Osteocyte (in vitro differentiated cells): ENCODE measurements at regions not wholly inside any gene's neighbourhood (a gene's known extent, or its start where the extent isn't known, plus 50 kb on each side); places are given as distances from the start of the nearest gene placed in this dataset.

Experiments used
- DNase-seq: peaks from one replicate; pipeline ENCODE4 v3.0.0; 2021; ENCODE audit warnings: mixed read lengths; ENCODE audit not compliant: unreplicated experiment; ENCODE audit errors: extremely low spot score
- H3K27ac Mint-ChIP-seq: one replicate; pipeline ENCODE4 v1.8.0; 2021; ENCODE audit warnings: mild to moderate bottlenecking, mixed read lengths; ENCODE audit not compliant: unreplicated experiment
- H3K27me3 Mint-ChIP-seq: one replicate; pipeline ENCODE4 v1.8.0; 2021; ENCODE audit warnings: mixed read lengths; ENCODE audit not compliant: unreplicated experiment
- H3K36me3 Mint-ChIP-seq: one replicate; pipeline ENCODE4 v1.8.0; 2021; ENCODE audit warnings: mixed read lengths; ENCODE audit not compliant: unreplicated experiment
- H3K4me1 Mint-ChIP-seq: one replicate; pipeline ENCODE4 v1.8.0; 2021; ENCODE audit warnings: mixed read lengths; ENCODE audit not compliant: unreplicated experiment
- H3K4me3 Mint-ChIP-seq: one replicate; pipeline ENCODE4 v1.8.0; 2021; ENCODE audit warnings: mild to moderate bottlenecking, moderate library complexity, mixed read lengths; ENCODE audit not compliant: unreplicated experiment
- H3K9me3 Mint-ChIP-seq: one replicate; pipeline ENCODE4 v1.8.0; 2021; ENCODE audit warnings: mixed read lengths; ENCODE audit not compliant: unreplicated experiment
- TF ChIP-seq, protein P1 (sequence below): fragments of 200-600 bp; sonication (generic); IDR thresholded peaks from 2 replicates; pipeline ENCODE4 v1.5.0; 2021; ENCODE audit warnings: antibody characterized with exemption, mild to moderate bottlenecking, moderate library complexity

GRCh38 chr5:169531631-169532030 lies 51.9 kb upstream of the SPDL1 start:
- peaks cover 58% of the 10 kb centered on the region for H3K27me3 Mint-ChIP-seq
- H3K27ac Mint-ChIP-seq, result no peak overlapping the region
- H3K4me3 Mint-ChIP-seq, result no peak overlapping the region
- peaks cover 4% of the 10 kb centered on the region for H3K4me1 Mint-ChIP-seq
- DNase-seq, result no peak
- TF ChIP-seq, protein P1, sequence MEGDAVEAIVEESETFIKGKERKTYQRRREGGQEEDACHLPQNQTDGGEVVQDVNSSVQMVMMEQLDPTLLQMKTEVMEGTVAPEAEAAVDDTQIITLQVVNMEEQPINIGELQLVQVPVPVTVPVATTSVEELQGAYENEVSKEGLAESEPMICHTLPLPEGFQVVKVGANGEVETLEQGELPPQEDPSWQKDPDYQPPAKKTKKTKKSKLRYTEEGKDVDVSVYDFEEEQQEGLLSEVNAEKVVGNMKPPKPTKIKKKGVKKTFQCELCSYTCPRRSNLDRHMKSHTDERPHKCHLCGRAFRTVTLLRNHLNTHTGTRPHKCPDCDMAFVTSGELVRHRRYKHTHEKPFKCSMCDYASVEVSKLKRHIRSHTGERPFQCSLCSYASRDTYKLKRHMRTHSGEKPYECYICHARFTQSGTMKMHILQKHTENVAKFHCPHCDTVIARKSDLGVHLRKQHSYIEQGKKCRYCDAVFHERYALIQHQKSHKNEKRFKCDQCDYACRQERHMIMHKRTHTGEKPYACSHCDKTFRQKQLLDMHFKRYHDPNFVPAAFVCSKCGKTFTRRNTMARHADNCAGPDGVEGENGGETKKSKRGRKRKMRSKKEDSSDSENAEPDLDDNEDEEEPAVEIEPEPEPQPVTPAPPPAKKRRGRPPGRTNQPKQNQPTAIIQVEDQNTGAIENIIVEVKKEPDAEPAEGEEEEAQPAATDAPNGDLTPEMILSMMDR, result no peak
- H3K9me3 Mint-ChIP-seq, result no peaks in the 10 kb centered on the region
- H3K36me3 Mint-ChIP-seq, result no peaks in the 10 kb centered on the region

DNA sequence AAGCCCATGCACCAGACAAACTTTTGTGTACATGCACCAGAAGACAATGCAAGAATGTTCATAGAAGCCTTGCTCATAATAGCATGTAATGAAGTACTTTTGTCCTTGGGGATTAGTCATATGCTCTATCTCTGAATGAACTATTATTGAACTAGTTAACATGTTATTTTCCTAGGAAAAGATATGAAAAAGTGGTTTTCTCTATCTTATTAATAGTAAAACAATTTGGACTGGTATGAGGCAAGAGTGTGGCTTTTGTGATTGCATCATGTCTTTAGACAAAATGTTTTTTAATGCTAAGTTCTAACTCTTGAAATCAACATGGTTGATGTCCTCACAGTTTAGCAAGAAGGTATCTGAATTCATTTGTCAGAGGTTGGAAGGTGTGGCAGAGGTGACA lies 55.7 kb upstream of the SPDL1 start:
- Mint-ChIP-seq H3K4me1 (no peaks in the 10 kb centered on the region), H3K36me3 (no peaks in the 10 kb centered on the region), H3K27ac (no peak overlapping the region), H3K27me3 (peaks cover 76% of the 10 kb centered on the region), H3K9me3 (no peaks in the 10 kb centered on the region), H3K4me3 (no peak overlapping the region)
- TF ChIP-seq, protein P1, result no peak
- no peak for DNase-seq

GRCh38 chr5:169527066-169527465 lies 56.5 kb upstream of the SPDL1 start:
- TF ChIP-seq, protein P1, result no peak
- no peak overlapping the region for H3K4me3 Mint-ChIP-seq
- no peak for DNase-seq
- H3K4me1 Mint-ChIP-seq, result no peaks in the 10 kb centered on the region
- H3K36me3 Mint-ChIP-seq, result peaks cover 2% of the 10 kb centered on the region
- no peak overlapping the region for H3K27ac Mint-ChIP-seq
- H3K9me3 Mint-ChIP-seq, result no peaks in the 10 kb centered on the region
- peaks cover 80% of the 10 kb centered on the region for H3K27me3 Mint-ChIP-seq

- Mint-ChIP-seq H3K27me3 (peaks cover 59% of the 10 kb centered on the region), H3K9me3 (no peaks in the 10 kb centered on the region), H3K36me3 (peaks cover 2% of the 10 kb centered on the region), H3K4me3 (no peak overlapping the region), H3K4me1 (no peaks in the 10 kb centered on the region), H3K27ac (no peak overlapping the region)
- TF ChIP-seq, protein P1, result no peak
- no peak for DNase-seq
Observed at GRCh38 chr5:169522851-169523250, 60.7 kb upstream of the SPDL1 start.

GRCh38 chr5:169521366-169521983 lies 62.1 kb upstream of the SPDL1 start:
- H3K4me1 Mint-ChIP-seq, result no peaks in the 10 kb centered on the region
- no peak overlapping the region for H3K27ac Mint-ChIP-seq
- H3K4me3 Mint-ChIP-seq, result no peak overlapping the region
- no peaks in the 10 kb centered on the region for H3K9me3 Mint-ChIP-seq
- H3K27me3 Mint-ChIP-seq, result peaks cover 48% of the 10 kb centered on the region
- TF ChIP-seq, protein P1, result no peak
- no peak for DNase-seq
- H3K36me3 Mint-ChIP-seq, result peaks cover 2% of the 10 kb centered on the region
